HFF-Myc (cell line): ENCODE measurements at regions not wholly inside any gene's neighbourhood (a gene's known extent, or its start where the extent isn't known, plus 50 kb on each side); places are given as distances from the start of the nearest gene placed in this dataset.
"Not testable (repeated sequence)": the region's sequence is repeated elsewhere in the genome, so short reads cannot be mapped to it uniquely, and the experiment has no call there.

Source experiments
- DNase-seq: peaks from one replicate; pipeline ENCODE4 v3.0.0-alpha.2; 2011; ENCODE audit warnings: low read depth; ENCODE audit errors: extremely low read depth
- H3K4me3 ChIP-seq: replicated peaks from 2 replicates; pipeline ENCODE4 v1.5.1; 2011; ENCODE audit warnings: low read depth, mild to moderate bottlenecking, control low read depth, low read length
- CTCF ChIP-seq: IDR thresholded peaks from 2 replicates; pipeline ENCODE4 v1.5.1; 2012; ENCODE audit warnings: mild to moderate bottlenecking, low read depth, low read length, control low read depth; ENCODE audit errors: missing control alignments

- H3K4me3 ChIP-seq = peak overlapping the region; percentile 26
- peak; percentile 77 for TF ChIP-seq CTCF
- DNase-seq = peak; percentile 12
Measured at GRCh38 chr17:21511363-21512195, 135.4 kb downstream of the KCNJ12 start.

- H3K4me3 ChIP-seq = no peak overlapping the region
- TF ChIP-seq CTCF = no peak
- DNase-seq = no peak
Measured at GRCh38 chr17:21512307-21513011, 136.3 kb downstream of the KCNJ12 start.

- DNase-seq = peak; percentile 22
- H3K4me3 ChIP-seq = no peak overlapping the region
- TF ChIP-seq CTCF = peak; percentile 67
Measured at GRCh38 chr17:21513012-21513570, 136.9 kb downstream of the KCNJ12 start.

- DNase-seq, H3K4me3 ChIP-seq: not testable (repeated sequence)
Measured at GRCh38 chr17:21514567-21514966, 138.4 kb downstream of the KCNJ12 start.

GRCh38 chr17:21517538-21518293, 141.6 kb downstream of the KCNJ12 start:
- DNase-seq = no peak
- no peak overlapping the region for H3K4me3 ChIP-seq
- TF ChIP-seq CTCF = no peak

- no peak for TF ChIP-seq CTCF
- no peak for DNase-seq
- no peak overlapping the region for H3K4me3 ChIP-seq
Measured at GRCh38 chr17:21522755-21523336, 146.7 kb downstream of the KCNJ12 start.
